Activated CD4-positive, alpha-beta T cell treated with anti-CD3 and anti-CD28 coated beads, Interleukin-2, Interleukin-4, amounts not matched to agents 100 ng/mL and 50 ng/mL, durations not matched to agents 16 hours and 8 hours (primary cell): ENCODE measurements at regions not wholly inside any gene's neighbourhood (a gene's known extent, or its start where the extent isn't known, plus 50 kb on each side); places are given as distances from the start of the nearest gene placed in this dataset.
A peak's percentile ranks its signal among the peaks of the same experiment; 100 is the strongest.
"Not testable (repeated sequence)": the region's sequence is repeated elsewhere in the genome, so short reads cannot be mapped to it uniquely, and the experiment has no call there.

Experiments used
- DNase-seq: peaks from one replicate; pipeline ENCODE4 v3.0.0-alpha.2; 2020; ENCODE audit warnings: low spot score

DNA sequence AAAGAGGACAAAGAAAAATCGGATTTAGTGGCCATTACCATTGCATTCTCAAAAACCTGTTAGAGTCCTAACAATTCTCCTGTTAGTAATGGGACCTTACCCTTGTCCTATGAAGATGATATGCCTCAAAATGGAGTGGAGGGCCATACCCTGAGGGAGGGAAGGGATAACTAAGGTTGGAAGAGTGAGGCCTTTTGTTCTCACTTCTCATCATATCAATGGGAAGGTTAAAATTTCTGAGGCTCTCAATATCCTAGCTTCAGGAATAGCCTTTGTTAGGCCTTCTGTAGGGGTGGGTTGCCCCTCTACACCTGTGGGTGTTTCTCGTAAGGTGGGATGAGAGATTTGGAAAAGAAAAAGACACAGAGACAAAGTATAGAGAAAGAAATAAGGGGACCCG is 109.4 kb upstream of the SGIP1 start:
- not testable (repeated sequence) for DNase-seq

DNA sequence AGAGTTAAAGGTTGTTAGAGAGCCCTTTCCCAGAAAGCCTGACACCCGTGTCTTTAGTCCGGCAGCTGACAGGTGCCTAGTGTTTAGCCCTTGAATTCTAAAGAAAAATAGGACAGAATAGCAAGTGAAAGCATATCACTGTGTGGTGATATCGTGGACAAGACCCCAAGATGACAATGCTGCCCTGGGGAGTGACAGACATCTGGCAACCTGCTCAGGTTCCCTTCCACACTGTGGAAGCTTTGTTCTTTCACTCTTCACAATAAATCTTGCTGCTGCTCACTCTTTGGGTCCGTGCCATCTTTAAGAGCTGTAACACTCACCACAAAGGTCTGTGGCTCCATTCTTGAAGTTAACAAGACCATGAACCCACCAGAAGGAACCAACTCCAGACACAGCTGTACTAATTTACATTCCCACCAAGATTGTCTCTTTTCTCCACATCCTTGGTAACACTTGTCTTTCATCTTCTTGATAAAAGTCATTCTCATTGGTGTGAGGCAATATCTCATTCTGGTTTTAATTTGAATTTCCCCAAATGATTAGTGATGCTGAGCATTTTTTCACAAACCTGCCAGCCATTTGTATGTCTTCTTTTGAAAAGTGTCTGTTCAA is 107.6 kb upstream of the SGIP1 start:
- DNase-seq: no peak

DNA sequence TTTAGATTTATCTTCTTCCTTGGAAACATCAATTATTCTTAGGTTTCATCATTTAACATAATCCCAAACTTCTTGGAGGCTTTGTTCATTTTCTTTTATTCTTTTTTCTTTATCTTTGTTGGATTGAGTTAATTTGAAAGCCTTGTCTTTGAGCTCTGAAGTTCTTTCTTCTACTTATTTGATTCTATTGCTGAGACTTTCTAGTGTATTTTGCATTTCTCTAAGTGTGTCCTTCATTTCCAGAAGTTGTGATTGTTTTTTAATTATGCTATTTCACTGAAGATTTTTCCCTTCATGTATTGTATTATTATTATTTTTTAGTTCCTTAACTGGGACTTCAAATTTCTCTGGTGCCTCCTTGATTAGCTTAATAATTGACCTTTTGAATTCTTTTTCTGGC is 103.1 kb upstream of the SGIP1 start:
- not testable (repeated sequence) for DNase-seq

DNA sequence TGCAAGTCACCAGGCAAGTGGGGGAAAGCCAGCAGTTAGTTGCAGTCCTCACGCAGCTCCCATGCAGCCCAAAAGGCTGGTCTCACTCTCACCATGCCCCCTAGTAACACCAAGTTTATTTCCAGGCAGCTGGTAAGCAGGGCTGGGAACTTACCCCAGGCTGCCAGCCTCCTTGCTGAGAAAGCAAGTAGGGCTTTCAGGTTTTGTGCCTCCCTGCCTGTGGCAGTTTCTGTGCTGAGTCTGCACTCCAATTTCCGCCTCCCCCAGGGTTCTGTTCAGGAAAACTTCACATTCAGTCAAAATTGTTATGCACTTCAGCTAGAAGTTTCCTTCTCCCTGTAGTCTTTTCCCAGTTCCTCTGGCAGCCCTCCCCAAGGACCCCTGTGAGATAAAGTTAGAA is 102.0 kb upstream of the SGIP1 start:
- DNase-seq: no peak

DNA sequence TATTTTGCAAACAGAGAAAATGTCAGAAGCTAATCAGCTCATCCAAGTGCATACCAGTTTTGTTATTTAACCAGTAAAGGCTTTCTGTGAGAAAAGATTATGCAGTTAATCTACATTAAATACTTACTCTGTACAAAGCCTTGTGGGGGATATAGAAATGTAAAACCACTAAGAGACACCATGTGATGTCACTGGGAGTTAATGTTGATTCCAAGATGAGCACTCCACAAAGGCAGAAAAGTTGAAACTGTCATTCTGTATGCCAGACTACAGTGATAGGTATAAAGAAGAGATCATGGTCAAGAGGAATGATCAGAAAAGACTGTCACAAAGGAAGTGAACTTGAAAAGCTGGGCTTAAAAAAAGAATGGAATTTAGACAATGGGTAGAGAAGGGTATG is 100.3 kb upstream of the SGIP1 start:
- DNase-seq: no peak

DNA sequence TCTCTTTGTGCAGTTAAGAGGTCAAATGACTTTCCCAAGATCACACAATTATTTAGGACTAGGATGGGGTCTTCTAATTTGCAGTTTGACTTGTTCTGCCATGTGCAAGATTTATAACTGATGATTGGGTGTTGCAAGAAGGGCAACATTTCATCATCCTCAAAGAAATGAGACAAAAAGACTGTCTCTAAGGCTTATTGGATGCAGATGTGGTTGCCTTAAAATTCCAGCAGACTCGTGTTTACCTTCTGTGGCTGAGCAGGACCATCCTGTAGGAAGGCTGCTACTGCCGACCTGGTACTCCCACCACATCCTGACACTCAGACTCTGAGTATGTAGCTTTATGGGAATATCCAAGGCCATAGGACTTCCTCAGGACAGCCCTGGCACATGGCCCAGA is 99.9 kb upstream of the SGIP1 start:
- no peak for DNase-seq

DNA sequence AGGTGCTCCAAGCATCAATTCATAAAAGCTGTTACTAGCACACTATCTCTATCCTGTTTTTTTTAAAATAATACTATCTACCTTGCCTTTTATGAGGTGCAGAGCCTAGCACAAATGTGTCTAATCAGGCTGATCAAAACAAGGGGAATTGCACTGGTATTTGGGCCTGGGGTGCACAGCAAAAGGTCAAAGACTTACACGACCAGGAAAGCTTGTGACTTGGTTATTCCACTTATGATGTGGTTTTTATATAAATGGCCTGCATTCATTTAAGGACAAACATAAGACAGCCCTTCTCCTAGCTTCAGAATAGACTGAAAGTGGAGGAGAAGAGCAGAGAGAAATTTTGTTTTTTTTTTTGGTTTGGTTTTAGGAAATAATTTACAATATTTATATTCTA is 98.4 kb upstream of the SGIP1 start:
- no peak for DNase-seq

DNA sequence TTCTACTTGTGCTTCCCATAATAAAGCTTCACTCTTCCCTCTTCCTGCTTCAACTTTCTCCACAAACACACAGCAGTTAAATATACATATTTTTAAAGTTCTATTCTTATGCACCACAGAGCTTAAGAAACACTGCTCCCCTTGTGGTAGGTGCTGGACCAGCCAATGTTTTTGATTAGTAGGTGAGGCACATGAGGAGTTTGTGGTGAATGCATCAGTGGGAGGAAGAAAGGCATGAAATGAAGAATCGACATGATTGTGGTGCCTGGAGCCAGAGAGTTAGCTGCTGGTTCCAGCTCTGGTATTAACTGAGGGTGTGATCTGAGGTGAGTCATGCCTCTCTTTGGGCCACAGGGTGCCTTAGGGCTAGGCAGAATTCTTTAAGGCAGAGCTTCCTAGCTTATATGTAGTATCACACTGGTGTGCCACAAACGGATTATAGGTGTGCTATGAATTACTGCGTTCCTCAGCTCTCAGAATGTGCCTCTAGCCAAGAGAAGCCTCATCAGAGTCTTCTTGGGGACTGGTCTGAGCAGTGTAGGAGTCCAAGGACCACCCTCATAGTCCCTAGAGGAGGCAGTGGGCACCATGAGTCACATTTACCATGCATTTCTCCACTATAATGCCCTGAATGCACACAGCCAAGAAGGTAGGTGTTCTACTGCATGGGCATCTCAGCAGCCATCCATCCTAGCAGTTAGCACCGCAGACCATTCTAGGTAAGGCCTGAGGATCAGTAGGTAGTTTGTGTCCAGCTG is 97.4 kb upstream of the SGIP1 start:
- peak; percentile 83 for DNase-seq

DNA sequence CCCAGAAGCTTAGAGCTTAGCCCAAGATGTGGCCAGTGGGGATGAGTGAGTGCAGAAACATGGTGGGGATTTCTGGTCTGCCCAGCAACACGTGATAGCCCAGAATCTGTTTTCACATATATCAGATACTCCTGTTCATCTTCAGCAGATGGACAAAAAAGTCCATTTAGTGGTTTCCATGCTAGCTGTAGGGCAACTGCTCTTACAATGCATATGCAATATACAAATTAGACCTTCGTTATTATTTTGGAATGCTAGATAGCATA is 96.9 kb upstream of the SGIP1 start:
- no peak for DNase-seq

DNA sequence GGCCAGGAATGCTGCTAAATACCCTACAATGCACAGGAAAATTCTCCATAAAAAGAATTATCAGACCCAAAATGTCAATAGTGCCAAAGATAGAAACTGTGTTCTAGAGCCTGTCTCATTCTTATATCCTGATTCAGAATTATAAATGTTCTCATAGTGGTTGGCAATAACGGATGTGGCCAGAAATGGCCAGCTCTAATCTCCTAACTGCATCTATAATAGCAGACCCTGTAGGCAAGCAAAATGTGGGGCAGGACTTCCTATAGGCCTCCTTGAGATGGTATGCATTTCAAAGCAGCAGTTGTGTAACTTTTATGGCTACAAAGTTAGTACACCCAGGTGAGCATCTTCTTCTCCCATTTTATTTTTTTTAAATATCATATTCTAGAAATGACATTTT is 95.9 kb upstream of the SGIP1 start:
- no peak for DNase-seq

DNA sequence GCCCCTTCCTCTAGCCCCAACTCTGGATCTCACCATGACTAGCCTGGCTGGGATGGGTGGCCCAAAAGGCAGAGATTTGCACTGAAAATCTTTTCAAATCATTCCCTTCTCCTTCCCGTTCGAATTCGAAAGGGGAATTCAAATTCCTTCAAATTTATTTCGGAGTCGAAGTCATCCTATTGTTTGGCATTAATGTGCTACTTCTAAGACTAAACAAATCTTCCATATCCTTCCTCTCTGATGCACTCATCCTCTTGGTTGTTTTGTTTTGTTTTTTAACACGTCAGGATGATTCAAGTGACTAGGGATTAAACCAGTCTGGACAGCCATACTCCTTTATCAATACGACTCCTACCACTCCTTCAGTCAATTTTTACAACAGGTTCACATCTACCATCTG is 95.5 kb upstream of the SGIP1 start:
- no peak for DNase-seq

DNA sequence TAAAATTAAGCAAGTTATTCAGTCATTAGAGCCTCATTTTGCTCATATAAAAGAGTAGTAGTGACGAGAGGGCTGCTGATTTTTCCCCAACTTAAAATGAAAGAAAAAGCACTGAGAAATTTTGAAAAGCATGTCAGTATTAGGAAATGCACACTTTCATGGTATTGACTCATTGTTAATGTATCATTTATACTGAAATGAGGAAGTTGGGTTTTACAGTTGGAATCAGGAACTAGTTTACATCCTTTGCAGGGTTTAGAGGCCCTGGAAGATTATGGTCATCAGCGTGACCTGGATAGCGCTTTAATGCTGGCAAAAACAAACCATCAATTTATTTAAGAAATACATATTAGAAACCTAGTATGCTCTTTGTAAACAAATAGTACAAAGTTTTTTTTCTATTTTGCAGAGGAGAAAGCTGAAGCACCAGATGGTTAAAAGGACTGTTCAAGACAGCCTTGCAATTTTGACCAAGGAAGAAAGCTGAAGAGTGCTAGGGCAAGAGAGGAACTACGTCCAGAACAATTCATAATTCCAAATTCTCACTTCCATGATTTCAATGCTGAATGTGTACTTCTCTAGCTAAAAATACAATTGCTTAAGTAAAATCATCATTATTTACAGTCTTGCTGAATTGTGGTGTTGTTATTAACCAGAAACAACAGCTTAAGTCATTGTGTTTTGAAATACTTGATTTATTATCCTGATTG is 94.8 kb upstream of the SGIP1 start:
- DNase-seq: peak; percentile 53

DNA sequence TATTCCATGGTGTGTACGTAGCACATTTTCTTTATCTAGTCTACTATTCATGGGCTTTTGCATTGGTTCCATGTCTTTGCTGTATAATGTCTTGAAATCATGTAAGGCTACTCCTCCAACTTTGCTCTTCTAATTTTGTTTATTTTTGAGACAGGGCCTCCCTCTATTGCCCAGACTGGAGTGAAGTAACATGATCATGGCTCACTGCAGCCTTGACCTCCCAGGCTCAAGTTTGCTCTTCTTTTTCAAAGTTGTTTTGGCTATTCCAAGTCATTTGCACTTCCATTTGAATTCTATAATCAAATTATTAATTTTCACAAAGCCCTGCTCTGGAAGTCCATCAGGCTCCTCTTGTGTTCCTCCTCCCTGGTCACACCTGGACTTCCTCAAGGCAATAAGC is 90.2 kb upstream of the SGIP1 start:
- no peak for DNase-seq

DNA sequence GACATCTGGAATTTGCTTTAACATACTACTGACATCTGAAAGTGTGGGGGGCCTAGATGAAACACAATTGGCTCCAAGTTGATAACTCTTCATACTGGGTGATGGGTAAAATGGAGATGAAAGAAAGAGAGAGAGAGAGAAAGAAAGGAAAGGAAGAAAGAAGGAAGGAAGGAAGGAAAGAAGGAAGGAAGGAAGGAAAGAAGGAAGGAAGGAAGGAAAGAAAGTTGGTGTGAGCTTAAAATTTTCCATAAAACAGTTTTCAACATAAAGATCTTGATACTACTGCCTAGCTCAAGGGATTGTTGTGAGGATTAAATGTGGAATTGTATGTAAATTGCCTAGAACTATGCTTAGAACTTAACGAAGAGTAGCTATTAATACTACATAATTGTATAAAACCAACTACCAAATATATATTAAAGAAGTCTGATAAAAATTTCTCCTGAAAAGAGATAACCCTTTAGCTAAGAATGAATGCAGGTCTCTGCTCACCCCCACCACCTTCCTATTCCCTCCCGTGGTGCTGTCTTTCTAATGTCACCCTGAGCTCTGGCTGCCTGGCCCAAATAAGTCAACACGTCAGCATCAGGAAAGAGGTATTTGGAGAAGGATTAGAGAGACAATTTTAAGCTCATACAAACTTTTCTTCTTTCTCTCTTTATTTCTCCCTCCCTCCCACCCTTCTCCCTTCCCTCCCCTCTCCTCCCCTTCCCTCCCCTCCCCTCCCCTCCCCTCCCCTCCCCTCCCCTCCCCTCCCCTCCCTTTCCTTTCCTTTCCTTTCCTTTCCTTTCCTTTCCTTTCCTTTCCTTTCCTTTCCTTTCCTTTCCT is 89.3 kb upstream of the SGIP1 start:
- DNase-seq: no peak

DNA sequence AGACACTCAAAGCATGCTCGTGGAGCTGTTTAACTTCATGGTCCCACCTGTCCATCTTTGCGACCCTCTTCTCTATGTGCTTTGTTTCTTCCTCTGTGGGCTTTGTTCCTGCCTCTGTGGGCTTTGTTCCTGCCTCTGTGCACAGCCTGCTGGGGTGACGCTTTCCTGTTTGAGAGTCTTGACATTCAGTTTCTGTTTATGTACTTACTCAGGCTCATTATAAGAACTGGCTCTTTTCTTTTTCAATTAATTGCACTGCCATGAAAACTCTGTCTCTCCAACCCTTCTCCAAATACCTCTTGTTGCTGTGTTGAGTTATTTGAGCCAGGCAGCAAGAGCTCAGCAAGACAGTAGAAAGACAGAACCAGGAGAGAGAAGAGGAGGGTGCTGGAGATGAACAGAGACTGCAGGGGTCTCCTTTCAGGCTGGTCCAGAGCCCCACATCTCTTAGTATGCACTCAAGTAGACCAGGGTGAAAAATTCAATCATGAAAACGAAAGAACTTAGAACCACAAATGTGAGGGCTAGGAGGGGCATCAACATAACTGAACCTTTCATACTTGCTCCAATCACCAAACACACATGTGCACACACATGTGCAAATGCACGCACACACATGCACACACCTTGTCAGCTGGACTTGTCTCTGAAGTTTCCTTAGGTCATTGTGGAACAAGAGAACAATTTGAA is 88.3 kb upstream of the SGIP1 start:
- peak; percentile 72 for DNase-seq

DNA sequence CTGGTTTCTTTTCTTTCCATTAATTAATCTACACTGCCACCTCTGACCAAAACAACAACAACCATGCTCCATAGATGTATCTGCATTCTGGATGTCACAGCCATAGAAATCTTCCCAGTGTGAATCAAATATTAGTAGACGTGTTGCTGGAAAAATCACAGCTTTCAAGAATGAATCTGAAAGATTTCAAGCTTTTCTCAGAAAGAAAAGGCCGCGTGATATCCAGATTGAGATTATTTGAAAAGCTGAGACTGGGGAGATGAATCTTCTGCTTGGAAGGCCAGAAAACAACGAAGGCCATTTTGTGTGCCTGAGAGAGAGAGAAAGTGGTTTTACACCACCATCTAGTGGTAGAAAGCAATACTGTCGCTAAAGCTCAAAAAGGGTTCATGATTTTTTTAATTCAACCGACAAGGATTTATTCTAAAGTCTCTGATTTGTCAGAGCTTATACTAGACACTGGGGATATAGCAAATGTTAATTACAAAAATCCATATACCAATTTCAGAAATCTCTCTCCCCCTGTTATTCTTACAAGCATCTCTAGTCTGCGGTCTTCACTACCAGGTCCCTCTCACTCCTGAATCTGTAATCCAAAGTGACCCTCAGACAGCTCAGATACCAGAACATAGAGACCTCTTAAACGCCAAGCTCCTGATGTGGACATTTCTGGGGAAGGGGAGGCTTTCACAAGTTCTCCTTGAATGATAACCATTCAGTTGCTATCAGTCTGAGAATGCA is 87.5 kb upstream of the SGIP1 start:
- DNase-seq: peak; percentile 78

DNA sequence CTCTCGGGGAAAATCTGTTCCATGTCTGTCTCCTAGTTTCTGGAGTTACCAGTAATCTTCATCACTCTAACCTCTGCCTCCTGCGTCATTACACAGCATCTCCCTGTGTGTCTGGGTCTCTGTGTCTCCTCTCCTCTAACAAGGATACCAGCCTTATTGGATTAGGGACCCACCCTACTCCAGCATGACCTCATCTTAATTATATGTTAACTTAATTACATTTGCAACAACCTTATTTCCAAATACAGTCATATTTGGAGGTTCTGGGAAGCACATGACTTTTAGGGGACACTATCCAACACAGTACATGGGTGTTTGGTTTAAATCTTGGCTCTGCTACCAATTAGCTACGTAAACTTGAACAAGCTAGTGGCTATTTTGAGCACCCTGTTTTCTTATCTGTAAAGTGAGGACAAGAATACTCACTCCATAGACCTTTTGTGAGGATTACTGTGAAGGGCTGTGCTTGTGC is 83.9 kb upstream of the SGIP1 start:
- DNase-seq: no peak

DNA sequence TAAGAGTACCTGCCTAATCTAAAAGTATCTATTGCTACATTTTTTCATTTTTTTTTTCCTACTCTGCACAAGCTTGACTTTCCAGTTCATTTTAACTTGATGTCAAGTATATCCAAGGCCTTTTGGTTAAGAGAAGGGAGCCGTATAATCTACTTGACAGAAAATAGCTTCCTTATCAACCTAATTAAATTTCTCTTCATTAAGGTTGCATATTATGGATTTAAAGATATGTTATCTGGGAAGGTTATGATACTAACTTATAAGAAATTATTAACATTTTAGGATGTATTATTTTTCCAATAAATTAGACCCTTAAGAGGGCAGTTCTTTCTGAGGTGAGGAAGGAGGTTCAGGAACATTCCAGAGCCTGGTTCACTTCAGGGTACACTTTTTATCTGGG is 83.1 kb upstream of the SGIP1 start:
- no peak for DNase-seq

DNA sequence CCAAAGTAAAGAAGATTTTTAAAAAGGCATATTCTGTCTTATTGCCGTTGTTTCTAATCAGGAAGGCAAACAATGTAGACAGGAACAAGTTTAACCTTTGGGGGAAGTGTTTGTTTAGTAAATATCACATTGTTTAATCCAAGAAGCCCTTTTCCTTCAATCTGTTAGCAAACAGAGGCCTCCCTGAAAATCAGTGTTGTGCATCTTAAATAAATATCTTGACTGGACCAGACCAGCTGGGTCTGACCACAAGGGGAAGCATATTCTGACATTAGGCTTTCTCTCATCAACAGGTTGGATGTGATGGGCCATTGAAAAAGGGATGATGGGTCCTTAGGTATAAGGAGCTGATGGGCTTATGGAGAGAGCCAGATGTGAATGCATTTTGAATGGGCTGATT is 81.8 kb upstream of the SGIP1 start:
- no peak for DNase-seq

DNA sequence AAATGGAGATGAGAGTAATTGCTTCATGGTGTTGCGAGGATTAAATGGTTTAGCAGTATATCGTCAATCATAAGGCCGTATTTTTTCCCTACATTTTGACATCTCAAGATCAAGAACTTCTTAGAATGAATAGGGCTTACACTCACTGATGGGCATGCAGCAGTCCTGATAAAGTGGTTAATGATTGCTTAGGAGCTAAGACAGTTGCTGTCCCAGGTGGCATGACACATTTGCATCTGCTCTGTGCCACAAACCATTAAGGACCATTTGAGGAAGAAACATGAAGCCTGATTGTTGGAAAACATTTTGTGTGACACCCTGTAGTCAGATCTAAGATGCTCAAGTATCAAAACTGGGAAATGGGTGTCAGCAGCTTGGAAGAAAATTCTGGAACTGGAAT is 81.0 kb upstream of the SGIP1 start:
- DNase-seq: no peak

DNA sequence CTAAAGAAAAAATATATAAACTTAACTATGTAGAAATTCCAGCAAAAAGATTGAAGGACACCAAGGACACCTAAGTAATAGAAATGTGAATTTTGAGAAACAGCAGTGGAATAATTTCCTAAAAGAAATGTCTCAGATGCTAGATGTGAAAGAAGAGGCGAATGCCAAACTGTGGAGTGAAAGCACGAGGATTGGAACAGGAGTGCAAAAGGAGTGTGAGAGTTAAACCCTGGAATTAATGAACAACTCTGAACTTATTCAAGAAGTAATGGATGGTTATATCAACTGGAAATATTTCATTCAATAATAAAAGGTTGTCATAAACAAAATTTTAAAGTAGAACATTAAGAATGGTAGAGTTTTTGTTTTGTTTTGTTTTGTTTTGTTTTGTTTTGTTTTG is 78.5 kb upstream of the SGIP1 start:
- DNase-seq: no peak
